NCI-H524 (cell line): ENCODE measurements at regions not wholly inside any gene's neighbourhood (a gene's known extent, or its start where the extent isn't known, plus 50 kb on each side); places are given as distances from the start of the nearest gene placed in this dataset.

ENCODE experiments used
- DNase-seq, 2 experiments: peaks; one replicate each; lab custom pipeline; 2025; lab: John Stamatoyannopoulos, UW

DNA sequence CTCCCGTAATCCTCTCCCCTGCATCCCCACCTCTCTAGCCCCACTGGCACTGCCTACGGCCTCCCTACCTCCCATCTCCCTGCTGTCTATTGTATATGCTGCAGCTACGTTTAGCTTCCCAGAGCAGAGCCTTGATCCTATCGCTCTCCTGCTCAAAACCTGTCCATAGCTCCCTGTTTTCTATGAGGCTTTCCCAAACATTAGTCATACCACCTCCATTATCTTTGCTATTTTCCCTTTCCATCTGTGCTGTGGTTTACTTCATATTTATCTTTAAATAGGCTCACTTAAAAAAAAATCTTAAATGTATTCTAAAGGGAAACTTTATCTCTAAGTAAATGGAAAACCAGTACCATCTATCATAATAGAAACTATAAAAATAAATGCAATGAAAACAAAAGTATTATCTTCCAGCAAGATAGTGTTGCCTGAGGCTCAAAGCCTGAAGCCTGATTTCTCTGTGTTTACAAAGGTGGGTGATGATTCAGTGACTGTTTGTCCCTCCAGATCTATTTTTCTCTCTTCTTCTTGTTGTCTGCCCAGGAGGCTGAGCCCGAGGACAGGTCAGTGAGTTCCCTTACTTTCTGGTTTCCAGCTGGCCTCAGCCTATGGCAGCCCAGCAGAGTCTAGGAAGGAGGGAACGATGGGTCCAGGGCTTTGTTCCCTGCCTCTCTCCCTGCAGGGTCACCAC is 397.1 kb upstream of the CFAP20DC start:
- no peak for DNase-seq

DNA sequence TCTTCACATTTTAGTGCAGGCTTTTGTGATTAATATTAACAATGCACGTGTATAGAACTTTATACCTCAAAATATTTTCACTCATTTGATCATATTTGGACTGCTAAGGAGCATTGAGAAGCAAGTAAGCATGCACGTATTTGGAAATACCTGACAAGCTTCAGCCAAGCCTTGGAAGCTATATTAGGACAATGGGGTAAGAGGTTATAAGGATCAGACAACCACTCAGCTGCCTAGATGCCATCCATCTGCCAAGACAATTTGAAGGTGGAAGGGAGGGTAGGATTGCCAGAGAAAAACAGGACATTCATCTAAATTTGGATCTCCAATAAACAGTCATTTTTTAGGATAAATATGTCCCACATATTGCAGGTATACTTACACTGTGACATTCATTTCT is 394.9 kb upstream of the CFAP20DC start:
- peak in 1 of 2 experiments; percentile 16 for DNase-seq

DNA sequence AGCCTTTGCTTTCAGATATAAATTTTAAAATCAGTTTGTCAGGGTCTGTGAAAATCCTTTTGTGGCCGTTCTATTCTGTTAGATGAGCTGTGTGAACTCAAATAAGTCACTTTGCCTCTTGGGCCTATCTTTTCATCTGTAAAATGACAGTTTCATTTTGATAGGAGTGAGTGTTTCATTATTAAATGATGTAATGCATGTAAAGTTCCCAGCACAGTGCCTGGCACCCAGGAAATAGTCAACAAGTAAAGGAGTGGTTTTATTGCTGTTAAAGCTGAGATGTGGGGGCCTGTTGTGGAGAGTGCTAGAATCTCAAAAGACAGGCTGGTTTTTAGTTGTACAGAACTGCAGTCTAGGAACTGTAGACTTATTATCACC is 394.5 kb upstream of the CFAP20DC start:
- no peak for DNase-seq

DNA sequence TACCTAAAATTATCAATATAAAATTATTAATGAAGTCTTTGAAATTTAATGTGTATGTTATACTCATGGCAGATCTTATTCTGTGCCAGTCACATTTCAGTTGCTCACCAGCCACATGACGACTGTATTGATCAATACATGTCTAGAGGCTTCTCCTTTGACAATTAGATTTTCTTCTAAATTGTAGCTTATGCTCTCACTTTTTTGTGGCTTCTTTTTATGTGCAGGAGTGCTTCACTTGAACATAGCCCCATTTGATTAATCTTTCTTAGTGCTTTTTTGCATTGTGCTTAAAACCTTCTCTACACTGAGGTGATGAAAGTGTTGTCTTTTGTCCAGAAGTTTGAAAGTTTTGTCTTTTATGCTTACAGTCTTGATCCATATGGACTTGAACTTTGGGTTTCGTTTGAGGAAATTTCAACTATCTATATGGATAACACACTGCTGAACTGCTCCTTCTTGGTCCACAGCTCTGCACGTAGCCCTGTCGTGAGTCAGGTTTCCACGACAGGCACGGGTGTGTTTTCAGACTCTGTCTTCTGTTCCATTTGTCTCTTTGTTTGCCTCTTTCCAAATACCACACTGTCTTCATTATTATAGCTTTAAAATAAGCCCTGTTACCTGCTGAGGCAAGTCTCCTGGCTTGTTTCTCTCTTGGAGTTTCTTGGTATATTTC is 393.9 kb upstream of the CFAP20DC start:
- no peak for DNase-seq

DNA sequence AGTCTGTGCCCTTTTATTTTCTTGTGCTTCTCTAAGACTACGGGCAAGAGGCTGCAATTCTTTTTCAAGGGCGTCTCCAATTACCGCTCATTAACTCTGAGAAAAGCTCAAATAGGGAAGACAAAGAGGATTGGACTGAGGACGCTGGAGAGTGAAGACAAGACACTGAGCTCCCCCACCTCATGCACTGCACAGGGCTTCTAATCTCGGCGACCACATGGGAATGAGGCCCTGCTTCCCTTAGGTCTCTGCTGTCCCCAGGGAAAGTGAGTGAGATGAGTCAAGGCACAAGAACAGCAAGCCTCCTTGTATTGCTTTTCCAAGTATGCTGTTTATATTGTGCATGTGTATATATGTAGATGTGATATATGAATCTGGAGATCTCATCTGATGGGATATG is 392.2 kb upstream of the CFAP20DC start:
- DNase-seq = peak; percentile 74 to 94

DNA sequence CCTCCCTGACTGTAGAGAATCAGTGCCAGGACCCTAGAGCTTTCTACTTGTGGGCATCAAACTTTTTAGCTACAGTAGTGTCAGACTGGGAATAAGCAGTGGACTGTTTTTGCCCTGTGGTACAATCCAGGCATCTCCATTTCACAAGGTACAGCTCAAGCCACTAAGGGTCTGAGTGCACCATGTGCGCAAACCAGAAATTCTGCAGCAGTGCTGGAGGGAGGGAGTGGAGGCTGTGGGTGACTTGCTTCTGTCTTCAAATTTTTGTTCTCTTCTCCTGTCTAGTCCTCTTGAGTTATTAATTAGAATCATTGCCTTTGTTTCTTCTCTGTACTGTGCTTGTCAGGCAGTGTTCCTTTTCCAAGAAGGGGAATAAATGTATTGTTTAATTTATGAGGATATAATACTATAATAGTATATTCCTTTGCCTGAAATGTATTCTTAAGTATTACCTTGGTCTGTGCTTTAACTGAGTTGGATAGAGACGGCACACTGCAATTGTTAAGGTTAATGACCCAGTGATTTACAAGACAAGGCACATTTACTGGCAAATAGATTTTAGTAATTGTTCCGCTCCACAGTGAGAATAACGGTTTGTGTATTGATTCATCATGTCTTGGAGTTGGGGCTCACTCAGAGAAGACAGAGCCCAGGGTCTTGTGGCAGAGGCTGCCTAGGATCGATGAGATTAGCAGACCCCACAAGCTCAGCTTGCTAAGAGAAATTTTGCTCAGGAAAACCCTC is 390.6 kb upstream of the CFAP20DC start:
- DNase-seq = no peak

DNA sequence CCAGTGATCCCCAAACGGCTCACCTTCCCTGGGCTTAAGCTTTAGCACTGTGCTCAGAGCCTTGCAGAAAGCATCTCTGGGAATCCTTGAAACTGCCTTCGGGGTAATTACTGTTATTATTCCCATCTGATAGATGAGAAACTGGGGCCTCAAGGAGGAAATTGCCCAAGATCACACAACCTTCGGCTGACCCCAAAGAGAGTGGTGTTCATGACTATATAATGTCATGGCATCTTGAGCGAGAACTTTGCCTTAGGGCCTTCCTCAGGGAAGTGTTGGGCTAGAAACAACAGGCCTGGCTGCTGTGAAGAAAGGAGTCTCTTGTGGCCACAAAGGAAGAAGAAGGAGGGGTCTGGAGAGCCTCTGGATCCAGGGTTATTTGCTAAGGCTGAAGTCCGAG is 388.7 kb upstream of the CFAP20DC start:
- DNase-seq = no peak

DNA sequence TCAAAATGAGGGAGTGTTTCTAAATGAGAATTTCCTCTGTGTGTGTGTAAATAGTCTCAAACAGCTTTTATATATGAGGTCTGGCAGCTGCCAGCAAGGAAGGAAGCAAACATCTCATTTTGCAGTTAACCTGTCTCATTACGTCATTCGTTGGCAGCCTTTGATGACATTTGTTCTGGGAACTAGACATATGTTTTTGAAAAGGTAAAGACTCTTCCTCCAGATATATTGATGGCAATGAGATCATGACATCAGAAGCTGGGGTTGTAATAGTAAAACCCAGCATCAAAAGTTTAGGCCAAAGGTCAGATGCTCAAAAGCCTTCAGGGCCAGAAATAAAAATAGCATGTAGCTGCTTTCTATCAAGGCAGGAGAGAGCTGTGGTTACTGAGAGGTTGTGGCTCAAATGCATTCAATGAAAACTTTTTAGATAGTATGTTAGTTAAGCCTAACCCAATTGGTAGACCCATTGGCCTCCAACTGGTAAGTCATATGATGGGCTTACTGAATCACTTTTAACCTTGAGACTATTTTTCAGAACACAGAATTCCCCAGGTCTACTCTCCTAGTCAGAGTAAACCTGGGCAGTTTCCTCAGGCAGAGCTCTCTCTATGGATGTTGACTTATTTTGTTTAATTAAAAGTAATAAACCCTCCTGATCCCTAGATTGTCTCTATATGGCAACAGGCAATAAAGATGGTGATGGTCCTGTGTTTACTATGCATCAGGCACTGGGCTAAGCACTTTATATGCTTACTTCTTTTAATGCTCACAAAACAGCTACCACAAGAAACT is 386.5 kb upstream of the CFAP20DC start:
- no peak for DNase-seq

DNA sequence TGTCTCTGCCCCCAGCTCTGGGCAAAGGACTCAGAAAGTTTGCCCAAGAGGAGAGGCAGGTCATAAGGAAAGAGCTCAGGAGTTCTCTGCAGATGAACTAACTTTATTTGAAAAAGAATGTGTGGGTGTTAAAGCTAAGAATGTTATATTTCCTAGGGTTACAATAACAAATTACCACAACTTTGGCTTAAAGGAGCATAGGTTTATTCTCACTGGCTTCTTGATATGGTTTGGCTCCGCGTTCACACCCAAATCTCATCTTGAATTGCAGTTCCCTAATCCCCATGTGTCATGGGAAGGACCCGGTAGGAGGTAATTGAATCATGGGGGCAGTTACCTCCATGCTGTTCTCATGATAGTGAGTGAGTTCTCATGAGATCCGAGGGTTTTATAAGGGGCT is 383.7 kb upstream of the CFAP20DC start:
- no peak for DNase-seq

DNA sequence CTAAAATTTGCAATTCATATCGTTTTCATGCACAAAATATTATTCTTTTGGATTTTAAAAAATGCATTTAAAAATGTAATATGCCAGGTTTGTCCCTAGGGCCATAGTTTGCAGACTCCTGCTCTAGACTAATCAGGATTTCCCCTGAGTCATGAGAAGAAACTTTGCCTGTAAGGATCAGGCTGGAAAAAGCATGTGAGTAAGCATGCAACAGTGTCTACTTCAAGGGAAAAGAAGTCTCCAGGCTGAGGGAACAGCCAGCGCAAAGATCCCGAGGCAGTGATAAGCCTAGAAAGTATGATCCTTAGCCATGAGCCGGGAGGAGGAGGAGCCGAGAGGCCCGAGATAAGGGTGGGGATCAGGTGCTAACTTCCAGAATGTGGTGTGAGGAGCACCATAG is 382.8 kb upstream of the CFAP20DC start:
- DNase-seq = no peak

DNA sequence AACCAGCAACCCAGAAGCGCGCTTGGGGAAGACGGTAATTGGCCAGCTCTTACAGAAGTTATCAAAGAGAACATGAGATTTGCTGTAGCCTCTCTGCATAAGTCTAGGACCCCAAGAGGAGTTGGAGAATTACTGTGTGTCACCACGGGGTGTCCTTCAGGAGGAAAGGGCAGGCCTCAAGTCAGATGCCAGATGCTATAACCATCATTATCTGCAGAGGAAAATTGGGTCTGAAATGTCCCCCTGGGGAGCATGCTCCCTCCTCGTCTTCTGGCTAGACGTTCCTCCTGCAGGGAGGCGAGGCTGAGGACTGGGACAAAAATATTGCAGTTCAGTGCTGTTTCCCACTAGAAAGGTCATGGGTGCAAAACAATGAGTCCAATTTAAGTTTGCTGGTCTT is 380.5 kb upstream of the CFAP20DC start:
- peak in 1 of 2 experiments; percentile 4 for DNase-seq

DNA sequence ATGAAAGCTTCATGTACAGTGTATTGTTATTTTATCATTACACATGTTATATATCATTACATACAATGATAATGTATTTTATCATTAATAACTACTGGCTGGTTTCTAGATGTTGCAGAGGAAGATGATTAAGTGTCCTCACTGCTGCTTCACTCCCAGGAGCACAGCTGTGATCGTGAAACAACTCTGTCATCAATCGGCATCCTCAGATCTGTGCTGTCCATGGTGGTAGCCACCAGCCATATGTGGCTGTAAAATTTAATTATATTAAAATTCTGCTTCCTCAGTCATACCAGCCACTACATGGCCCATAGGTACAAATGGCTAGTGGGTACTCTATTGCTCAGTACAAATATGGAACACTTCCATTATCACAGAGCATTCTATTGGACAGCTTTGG is 379.4 kb upstream of the CFAP20DC start:
- DNase-seq = no peak

DNA sequence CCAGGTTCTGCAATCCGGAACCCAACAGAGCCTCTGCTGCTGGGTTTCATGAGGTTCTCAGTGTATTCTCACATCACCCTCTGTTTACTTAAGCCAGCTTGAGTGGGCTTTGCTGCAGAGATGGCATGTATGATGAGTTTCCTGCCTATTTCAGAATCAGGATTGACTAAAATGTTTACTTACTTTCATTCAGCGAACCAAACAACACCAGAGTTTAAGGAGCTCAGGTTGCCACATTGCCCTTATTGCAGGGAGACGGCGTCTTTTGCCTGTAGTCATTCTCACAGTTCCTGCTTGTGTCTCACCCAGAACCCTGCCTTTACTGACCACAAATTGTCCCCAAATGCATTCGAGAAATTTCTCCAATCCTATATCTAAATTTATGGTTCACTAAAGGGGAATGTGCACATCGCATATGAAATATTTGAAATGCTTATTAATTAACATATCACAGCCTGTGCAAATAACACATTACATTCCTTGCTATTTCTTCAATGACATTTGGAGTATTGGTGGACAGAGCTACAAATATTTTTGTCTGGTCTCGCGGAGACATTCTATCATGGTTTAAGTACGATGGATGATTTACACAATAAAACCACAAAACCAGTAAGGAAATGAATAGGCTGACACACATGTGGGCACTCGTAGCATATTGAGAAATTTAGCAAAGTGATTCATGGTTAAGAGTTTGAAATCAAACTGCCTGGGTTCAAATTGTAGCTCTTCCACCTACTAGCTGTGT is 377.2 kb upstream of the CFAP20DC start:
- DNase-seq = no peak

DNA sequence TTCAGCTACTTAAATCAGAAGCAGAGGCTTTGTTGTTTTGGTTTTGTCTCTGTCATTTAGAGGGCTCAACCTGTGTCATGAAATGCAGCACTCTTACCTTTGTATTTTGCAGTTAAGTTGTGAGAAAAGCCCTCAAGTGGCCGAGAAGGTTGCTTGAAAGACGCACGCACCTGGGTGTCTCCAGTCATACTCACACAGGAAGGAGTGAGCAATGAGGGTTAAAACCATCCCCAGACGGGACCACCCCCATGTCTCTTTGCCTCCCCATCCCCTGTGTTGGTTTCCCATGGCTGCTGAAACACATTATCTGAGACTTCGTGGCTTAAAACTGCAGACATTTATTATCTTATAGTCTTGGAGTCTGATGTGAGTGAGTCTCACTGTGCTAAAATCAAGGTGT is 376.1 kb upstream of the CFAP20DC start:
- DNase-seq = no peak

DNA sequence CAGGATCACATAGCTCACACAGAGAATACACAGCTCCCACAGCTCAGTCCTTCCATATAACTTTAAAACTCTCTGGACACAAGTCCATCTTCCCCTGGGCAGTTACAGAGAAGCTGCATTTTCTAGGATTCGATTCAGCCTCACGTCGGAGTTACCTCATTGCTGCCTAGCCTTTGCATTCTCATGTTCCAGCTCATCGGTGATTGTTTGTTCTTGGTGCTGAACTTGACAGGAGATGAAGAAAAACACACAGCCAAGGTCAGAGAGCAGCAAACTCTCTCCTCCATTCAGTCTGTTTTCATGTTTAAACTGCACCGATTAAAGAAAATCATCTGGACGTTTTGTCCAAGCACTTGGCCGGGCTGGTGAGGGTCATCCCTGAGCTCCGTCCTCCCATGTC is 375.5 kb upstream of the CFAP20DC start:
- DNase-seq = no peak

DNA sequence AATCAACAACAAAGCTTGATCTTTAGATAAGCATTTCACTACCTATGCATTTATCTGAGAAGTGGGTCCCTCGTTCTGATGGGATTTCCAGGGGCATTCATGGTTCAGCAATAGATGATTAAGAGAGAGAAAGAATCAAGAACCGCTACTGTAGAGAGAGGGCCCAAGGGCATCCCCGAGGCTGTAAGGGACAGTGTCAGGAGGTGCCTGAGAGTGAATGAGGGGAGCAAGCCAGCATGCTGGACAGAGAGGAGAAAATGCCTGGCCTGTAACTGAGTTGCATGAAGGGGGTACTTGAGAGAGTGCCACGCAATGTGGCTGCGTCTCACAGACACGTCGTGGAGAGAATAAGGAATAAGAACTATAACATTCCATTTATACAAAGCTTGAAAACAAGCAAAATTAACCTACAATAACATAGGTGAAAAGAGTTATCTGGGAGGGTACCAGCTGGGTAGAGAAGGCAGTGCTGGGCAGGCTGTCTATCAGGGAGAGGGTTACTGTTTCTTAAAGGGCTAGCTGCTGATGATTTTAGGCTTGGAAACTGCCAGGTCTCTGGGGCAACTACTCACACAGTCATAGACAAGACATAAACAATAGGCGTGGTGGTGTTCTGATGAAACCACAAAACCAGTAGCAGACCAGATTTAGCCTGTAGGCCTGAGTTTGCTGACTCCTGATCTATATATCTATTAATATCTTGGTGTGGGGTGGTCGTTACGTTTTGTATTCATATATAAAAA is 374.6 kb upstream of the CFAP20DC start:
- DNase-seq = no peak

DNA sequence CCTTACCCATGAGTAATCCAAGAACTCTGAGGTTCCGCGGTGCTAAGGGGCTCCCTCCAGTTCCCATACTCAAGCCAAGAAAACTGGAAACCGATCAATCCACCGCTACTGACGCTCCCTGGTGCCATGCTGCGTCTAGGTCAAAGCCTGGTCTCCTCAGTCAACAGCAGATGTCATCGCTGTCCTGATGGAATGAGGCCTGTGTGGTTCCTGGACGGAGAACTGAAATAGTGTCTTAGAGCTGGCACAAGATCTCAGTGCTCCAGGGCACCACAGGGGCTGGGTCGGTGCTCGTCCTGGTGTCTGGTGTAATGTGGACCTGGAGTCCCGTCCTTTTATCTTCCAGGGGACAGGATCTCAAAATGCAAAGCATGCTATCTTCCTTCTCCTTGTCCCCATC is 373.9 kb upstream of the CFAP20DC start:
- no peak for DNase-seq

DNA sequence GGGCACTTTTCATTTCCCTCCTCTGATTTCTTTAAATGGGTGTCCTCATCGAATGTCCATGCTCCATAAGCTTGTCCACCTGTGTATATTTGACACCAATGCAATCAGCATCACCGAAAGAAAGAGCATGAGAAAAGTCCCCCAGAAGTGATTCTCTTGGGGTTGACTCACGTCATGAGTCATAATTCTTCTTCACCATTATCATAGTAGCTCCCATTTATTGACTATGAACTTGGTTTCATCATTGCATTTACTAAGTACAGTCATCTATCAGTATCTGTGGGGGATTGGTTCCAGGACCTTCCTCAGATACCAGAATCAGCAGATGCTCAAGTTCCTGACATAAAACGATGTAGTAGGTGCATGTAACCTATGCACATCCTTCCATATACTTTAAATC is 372.5 kb upstream of the CFAP20DC start:
- DNase-seq = no peak

DNA sequence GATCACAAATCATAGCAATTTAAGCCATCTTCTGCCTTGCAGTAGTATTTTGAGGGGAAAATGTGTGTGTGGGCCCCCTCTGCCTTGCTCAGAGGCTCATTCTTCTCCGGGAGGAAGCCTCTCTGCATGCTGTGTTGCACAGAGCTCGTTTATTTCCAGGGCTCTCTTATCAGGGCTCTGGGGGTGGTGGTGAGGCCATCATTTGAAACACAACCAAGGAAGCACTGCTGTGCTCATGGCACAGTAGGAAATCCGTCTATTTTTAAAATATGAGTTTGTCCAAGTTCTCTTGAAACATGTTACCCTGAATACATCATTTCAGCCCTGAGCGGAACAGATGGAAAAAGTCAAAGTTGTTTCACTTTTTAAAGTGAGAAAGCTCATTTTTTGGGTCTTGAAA is 369.0 kb upstream of the CFAP20DC start:
- no peak for DNase-seq

DNA sequence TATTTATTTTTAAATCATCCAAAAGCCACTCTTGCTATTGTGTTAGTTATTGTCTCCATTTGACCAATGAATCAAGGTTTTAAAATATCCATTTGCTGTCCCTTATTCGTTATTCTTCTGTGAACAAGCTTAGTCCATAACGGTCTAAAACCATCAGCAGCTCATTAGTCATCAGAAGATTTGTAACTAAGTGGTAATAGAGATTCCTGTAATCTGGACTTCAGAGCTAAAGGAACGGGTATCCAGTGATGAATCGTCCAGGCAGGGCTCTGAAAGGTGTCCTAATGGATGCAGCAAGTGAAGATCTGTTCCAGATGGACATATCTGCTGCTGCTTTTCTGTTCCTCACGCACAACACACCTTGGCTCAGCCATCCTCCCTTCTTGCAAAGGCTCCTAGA is 362.7 kb upstream of the CFAP20DC start:
- no peak for DNase-seq

DNA sequence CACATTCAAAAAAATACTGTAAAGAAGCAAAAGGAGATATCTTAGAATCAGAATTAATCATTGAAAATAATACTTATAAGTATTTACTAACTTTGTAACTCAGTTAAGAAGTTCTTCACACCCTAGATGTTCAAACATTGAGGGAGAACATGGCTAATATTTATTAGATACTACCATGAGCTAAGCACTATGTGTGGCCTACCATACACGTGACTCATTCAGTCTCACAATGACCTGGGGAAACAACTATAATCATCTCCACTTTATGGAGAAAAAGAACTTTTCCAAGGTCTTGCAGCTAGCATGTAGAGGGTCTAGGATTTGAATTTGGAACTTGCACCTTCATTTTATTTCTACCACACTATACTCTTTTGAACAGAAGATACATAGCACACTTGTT is 361.9 kb upstream of the CFAP20DC start:
- no peak for DNase-seq
